ENCODE measurements at regions not wholly inside any gene's neighbourhood (a gene's known extent, or its start where the extent isn't known, plus 50 kb on each side); places are given as distances from the start of the nearest gene placed in this dataset.

GRCh38 chr3:31132132-31132769 lies 237.8 kb upstream of the GADL1 start:
- TF ChIP-seq CTCF (IDR thresholded peaks at IDR 0.05) (peak; percentile 22 to 57 (median 48)), POLR2A (IDR thresholded peaks at IDR 0.05) (no peak), POLR2AphosphoS5 (IDR thresholded peaks at IDR 0.05) (no peak)
